ENCODE measurements at regions not wholly inside any gene's neighbourhood (a gene's known extent, or its start where the extent isn't known, plus 50 kb on each side); places are given as distances from the start of the nearest gene placed in this dataset.

DNA sequence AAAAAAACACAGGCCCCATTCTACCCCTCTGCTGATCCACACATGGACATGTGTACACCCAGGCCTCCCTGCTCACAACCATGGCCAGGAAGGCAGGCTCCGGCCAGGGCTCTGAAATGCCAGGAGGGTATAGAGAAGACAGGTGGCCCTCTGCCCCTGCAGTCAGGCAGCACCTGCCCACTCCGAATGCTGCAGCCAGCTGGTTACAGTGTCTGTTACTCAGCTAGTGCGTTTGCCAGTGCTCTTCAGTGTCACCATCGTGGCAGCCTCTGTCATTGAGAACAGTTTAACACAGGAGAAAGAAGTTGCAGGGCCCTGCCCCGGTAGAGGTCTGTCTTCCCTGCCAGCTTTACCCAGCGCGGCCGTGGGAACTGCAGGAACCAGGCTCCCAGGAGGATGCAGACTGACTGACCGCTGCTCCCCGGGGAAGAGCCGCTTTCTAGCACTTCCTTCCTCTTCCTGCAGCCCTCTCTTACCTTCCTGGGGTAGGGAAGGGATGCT, 128.8 kb upstream of the FAM20C start:
- Histone ChIP-seq H2AFZ (ENCODE audit: low read length) (no peak overlapping the region), H2BK5ac (ENCODE audit: low read depth, low read length) (no peak overlapping the region), H2BK20ac (ENCODE audit: low read length) (no peak overlapping the region), H3K79me2 (ENCODE audit: control insufficient read depth in 1 of 2, insufficient read depth in 2 of 2, low read length in 2 of 2) (no peaks in the 10 kb centered on the region), H2BK12ac (ENCODE audit: low read depth, low read length) (no peak overlapping the region), H3K4me1 (replicated peaks in 1 of 4; ENCODE audit: control insufficient read depth in 3 of 4, insufficient read depth in 4 of 4, low read length in 3 of 4) (peaks cover 0 to 13% (median 8%) of the 10 kb centered on the region in 4 experiments; a peak in 6 of 7 replicates), H2BK15ac (ENCODE audit: low read length) (no peak overlapping the region), H3K56ac (replicated peaks; ENCODE audit: insufficient read length, low read depth, low read length) (no peak overlapping the region), H3K36me3 (ENCODE audit: control insufficient read depth in 2 of 4, insufficient read depth in 4 of 4, low read length in 3 of 4) (no peaks in the 10 kb centered on the region), H3K9me3 (ENCODE audit: insufficient read depth in 2 of 2, low read depth in 1 of 2, low read length in 1 of 2) (no peaks in the 10 kb centered on the region; a peak in 1 of 4 replicates), H2AK5ac (ENCODE audit: low read depth, low read length) (no peak overlapping the region; the same call in 1 of the 2 replicates), H3K23me2 (ENCODE audit: low read depth, low read length) (no peaks in the 10 kb centered on the region; the same call in 1 of the 2 replicates), H3K18ac (ENCODE audit: extremely low read depth, low read length) (no peak overlapping the region), H3K23ac (ENCODE audit: insufficient read length) (no peak overlapping the region), H4K8ac (ENCODE audit: extremely low read depth, insufficient read depth, low read length) (no peak overlapping the region; the same call in 1 of the 2 replicates), H3K79me1 (ENCODE audit: low read depth, low read length) (no peaks in the 10 kb centered on the region), H4K20me1 (replicated peaks in 1 of 2; ENCODE audit: control insufficient read depth in 1 of 2, insufficient read depth in 2 of 2, low read length in 2 of 2) (no peaks in the 10 kb centered on the region), H3K9ac (replicated peaks in 1 of 4; ENCODE audit: extremely low read depth in 1 of 4, low read depth in 3 of 4, low read length in 3 of 4) (no peak overlapping the region), H3K4me2 (ENCODE audit: insufficient read depth in 1 of 2, low read depth in 2 of 2, low read length in 2 of 2) (no peak overlapping the region), H3K27me3 (replicated peaks in 1 of 4; ENCODE audit: control insufficient read depth in 3 of 4, extremely low read depth in 1 of 4, insufficient read depth in 3 of 4, low read length in 3 of 4) (no peaks in the 10 kb centered on the region), H4K91ac (replicated peaks; ENCODE audit: insufficient read length, low read length) (no peak overlapping the region), H3K4me3 (ENCODE audit: extremely low read depth in 1 of 4, insufficient read depth in 2 of 4, low read depth in 3 of 4, low read length in 4 of 4) (no peak overlapping the region), H4K5ac (ENCODE audit: insufficient read length, low read depth, low read length) (no peak overlapping the region), H2BK120ac (replicated peaks; ENCODE audit: low read depth, low read length) (no peak overlapping the region), H3K27ac (ENCODE audit: low read depth, low read length) (no peak overlapping the region), H3K4ac (replicated peaks; ENCODE audit: insufficient read length, low read depth, low read length) (no peak overlapping the region), H3K14ac (ENCODE audit: insufficient read length) (no peak overlapping the region)
- ChIA-PET CTCF (ENCODE audit: partially characterized antibody) (interaction anchor here (0.6 to 5.7 kb wide), 22 partner anchors 8 to 608 kb away, joined by 3 to 30 read pairs (median 5); no protein-coding TSS in a partner anchor), POLR2A (ENCODE audit: partially characterized antibody) (no interaction called here)
- TF ChIP-seq CTBP2 (IDR thresholded peaks at IDR 0.05; ENCODE audit: borderline replicate concordance, insufficient read depth, insufficient read length, low read length): no peak
- no peak for TF ChIP-seq BRCA1 (IDR thresholded peaks at IDR 0.05; ENCODE audit: low read depth, low read length)
- TF ChIP-seq, protein P1, sequence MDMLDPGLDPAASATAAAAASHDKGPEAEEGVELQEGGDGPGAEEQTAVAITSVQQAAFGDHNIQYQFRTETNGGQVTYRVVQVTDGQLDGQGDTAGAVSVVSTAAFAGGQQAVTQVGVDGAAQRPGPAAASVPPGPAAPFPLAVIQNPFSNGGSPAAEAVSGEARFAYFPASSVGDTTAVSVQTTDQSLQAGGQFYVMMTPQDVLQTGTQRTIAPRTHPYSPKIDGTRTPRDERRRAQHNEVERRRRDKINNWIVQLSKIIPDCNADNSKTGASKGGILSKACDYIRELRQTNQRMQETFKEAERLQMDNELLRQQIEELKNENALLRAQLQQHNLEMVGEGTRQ (IDR thresholded peaks at IDR 0.05; ENCODE audit: low read length): no peak
- DNase-seq (ENCODE audit: low read depth in 1 of 2, low spot score in 2 of 2): no peak
- FAIRE-seq: no peak
- WGBS, 2 experiments (ENCODE audit: extremely low coverage in 1 of 2, insufficient coverage in 1 of 2, insufficient read length in 1 of 2, insufficient replicate concordance in 2 of 2, low coverage in 1 of 2, low lambda C conversion rate in 2 of 2, missing lambda C conversion rate in 1 of 2): 79% methylated on average over 11 of the region's 11 CpGs; no CpG with 5 or more reads in 1 of the 2 experiments

Measured in H1 (cell line).